Mesenteric fat pad (tissue), 1 donor: ENCODE measurements at regions not wholly inside any gene's neighbourhood (a gene's known extent, or its start where the extent isn't known, plus 50 kb on each side); places are given as distances from the start of the nearest gene placed in this dataset.

Experiments
- DNase-seq: peaks from one replicate; pipeline ENCODE4 v3.0.0-alpha.2; 2020; ENCODE audit warnings: low spot score
- donor health status: DM: yes; HTN: yes; CAD: no.

DNA sequence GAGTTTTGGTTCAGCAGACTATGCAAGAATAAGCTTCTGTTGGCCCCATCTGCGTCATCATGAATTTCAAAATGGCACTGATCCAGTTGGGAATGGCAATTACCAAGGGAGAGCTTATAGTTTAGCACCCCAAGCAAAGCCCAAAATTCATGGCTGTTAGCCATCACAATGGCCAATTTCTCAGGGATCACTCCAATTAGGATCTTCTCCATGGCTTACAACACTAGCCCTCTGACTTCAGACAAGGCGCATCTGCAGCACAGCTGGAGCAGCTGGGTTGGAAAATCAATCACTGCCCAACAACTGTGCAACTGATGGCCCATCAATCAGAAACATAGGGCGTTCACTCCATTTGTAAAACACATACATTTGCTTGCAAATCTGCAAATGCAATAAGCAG lies 273.6 kb downstream of the SRBD1 start:
- no peak for DNase-seq

DNA sequence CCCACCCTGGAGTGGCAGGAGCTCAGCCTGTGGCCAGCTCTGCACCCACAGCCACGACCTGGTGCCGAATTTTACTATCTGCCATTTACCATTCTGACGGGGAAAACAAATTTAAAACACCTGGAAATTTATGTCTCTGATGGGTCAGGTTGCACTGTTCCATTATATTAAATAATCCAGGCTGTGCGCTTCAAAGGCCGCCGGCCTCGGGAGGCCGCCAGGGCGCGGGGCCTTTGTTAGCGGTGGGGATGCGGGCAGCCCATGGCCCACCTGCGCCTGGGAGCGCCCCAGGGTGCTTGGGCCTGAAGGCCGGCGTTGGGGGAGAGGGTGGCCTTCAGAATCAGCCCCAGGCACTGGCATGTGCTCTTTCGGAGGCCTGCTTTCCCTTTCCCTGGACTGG lies 276.9 kb downstream of the SRBD1 start:
- no peak for DNase-seq

DNA sequence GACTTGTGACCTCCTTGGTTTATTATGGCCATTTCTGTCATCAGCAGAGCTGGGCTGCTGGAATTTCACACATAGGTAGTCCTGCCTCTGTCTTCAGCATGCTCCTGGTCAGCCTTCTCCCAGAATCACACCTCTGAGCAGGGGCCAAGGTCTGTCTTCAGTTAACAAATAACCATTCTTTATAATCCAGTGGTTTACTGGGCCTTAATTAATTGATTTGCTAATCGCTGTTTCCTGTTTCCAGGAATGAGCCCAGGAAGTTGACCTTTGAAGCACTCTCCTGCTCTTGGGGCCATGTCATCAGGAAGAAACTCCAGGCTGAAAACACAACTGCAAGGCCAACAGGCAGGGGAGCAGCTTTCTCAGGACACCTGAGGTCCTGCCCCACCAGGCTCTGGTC lies 278.5 kb downstream of the SRBD1 start:
- no peak for DNase-seq

- no peak for DNase-seq
These were observed 279.0 kb downstream of the SRBD1 start for GRCh38 chr2:45332094-45332493.

DNA sequence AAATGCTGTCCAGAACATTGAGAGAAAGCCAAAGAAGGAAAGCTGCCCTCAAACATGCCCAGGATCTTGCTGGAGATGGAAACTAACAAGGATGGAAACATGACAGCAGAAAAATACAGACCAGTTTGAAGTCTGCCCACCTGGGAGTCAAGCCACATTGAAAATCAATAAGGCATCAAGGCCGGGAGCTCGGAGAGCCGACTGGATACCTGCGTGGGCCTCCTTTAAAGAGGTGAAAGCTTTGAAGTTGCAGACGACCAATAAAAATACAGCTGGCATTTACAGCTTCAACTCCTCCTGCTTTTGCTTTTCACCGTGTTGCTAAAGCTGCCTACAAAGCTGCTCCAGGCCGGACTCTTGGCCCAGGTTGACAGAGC lies 279.7 kb downstream of the SRBD1 start:
- DNase-seq = no peak

DNA sequence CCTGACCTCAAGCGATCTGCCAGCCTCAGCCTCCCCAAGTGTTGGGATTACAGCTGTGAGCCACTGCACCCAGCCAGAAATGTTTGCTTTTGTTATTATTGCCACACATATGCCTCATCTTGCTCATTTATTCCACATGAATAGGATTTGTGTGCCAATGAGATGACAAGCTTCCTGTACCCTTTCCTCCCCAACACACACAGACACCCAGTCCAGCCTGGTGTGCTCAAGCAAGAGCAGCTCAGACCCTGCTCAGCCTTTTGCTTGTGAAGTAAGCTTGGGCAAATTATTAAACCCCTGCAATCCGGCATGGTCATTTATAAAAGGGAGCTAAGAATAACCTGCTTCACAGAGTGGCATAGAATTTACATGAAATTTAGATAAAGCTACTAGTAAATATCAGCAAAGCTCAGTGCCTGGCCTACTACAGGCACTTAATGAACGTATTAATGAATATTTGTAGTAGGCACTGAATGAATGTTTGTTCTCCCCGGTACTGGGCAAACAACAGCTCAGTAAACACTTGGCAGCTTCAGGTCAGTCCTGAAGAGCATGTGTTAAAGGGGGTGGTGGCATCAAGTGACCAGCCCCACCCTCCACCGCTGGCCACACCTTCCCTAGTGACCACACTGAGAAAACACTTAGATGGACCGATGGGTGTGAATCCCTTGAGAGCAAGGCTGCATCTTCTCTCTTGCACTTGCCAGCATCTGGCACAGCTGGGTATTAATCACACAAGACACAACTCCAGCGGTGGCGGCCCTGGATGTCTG lies 280.2 kb downstream of the SRBD1 start:
- no peak for DNase-seq

- no peak for DNase-seq
These were observed 281.0 kb downstream of the SRBD1 start for GRCh38 chr2:45330108-45330507.

DNA sequence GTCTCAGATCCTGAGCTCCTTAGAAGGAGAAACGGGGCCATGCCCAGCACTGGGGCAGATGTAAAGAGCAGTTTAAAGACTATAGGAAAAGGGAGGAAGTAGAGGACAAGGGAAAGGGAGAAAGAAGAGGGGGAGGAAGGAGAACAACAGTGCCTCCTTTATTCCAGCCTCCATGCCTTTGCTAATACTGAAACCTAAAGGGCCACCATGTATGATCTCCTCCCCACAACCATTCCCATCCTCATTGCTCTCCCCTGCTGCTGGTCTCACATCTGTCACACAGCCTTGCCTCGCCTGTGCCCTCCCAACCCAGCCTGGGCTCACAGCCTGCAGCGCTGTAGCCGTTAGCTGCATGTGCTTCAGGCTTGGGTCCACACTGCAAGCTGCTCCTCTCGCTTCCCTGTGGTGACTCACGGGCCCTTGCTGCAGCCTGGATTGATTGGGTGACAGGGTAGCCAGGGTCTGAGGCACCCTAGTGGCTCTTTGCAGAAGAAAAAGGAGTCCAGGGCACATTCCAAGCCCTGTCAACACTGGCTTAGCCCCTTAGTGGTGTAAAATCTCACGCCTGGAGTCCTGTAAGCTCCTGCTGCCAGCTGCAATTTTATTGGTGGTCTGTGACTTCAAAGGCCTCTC lies 281.9 kb downstream of the SRBD1 start:
- DNase-seq = no peak

DNA sequence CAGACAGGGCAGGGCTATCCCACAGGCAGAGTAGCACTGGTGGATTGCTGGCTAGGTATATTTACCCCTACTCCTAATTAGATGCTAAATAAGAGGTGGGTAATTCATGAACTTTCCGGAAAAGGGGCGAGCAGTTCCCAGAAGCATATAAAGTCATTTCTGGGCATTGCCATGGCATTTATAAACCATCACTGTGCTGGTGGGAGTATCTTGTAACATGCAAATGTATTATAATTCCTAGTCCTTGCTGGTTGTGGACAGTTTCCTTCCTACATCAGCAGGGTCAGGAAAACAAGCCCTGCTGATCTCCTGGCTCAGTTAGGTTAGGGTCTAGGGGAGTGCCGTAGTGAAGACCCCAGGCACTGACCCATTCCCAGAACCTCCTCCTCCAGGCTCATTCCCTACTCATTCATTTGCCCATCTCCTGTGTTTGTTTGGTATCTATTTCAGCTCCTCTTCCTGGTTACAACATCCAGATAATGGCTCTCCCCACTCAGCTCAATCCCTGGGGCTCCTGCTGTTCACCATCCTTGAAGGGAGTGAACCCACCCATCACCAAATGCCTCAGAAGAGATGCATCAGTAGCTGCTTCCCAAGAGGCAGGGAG lies 282.7 kb downstream of the SRBD1 start:
- no peak for DNase-seq

- DNase-seq = no peak
These were observed 287.7 kb downstream of the SRBD1 start for GRCh38 chr2:45323344-45323743.

GRCh38 chr2:45320956-45321355 lies 290.1 kb downstream of the SRBD1 start:
- DNase-seq = no peak

GRCh38 chr2:45319683-45320455 lies 291.2 kb downstream of the SRBD1 start:
- DNase-seq = no peak

DNA sequence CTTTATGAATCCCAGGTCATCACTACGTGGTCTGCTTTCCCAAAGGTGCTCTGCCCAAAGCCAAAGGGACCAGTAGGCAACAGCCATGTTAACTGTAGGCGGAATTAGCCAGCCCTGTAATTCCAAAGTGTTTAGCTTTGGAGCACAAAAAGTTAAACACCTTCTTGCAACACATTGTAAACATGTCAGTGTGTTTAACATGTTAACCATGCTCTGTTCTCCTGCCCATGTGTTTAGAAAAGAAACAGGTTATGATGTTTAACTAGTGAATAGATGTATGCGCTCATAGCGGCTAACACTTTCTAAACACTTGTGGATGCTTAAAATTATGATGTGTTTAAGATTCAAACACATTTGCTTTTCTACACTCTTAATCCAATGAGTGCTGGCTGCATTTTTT lies 292.4 kb downstream of the SRBD1 start:
- no peak for DNase-seq

DNA sequence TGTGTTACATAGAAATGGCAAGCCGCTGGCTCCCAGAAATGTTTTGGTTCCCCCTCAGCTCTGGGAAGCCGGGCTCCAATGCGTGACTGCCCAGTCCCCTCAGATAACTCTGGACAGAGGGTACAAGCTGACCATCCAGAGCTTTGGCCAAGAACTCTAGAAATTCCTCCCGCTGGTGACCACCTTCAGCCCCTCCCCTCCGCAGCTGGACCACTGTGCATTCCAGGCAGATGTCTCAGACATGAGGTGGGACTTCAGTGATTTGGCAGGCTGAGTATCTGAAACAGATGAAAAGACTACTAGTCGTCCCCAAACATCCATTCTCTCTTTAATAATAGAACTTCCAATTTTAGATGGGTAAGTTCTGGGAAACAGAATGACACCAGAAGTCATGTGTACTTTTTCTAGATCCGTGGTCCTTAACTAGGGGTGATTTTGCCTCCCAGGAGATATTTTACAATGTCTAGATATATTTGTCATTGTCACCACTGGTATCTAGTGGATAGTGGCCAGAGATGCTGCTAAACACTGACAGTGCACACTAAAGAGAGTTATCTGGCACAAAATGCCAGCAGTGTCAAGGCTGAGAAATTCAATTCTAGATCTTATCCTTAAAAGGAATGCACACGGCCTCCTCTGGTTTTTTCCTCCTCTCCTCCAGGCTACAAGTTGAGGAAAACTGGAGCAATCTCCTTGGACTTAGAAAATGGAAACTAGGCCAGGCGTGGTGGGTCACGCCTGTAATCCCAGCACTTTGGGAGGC lies 294.3 kb downstream of the SRBD1 start:
- DNase-seq = no peak

DNA sequence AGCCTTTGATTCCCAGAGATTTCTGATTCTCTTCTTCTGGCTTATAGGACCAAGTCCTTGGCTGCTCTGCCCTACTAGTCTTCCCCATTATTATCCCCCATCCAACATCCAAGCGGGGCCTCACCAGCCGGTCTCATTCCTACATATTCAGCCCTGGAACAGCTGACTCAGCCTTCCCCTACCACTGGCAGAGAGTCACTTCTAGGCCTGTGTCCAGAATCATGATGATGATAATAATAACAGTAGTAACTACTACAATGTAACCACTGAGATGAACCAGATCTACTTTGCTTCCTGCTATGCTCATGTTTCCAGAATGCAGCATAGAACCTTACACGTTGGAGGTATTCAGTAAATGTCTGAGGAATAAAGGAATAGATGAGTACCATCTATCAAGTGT lies 295.2 kb downstream of the SRBD1 start:
- no peak for DNase-seq

DNA sequence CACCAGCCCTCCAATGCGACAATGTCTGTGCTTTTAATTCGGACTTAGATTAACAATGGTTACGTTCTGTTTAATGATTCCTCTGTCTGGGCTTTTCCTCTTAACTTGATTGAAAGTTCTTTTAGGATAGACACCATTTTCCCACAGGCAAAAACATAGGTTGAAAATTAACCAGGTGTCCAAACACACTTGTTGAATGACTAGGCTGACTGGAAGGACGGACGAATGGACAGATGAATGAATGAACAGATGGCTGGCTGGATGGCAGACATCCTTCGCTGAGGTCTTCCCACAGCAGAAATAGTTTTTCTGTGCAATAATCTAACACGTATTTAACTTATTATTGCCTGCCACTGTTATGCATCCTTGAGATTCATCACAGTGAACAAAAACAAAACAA lies 298.8 kb downstream of the SRBD1 start:
- no peak for DNase-seq

GRCh38 chr2:45311559-45311958 lies 299.5 kb downstream of the SRBD1 start:
- DNase-seq = no peak

GRCh38 chr2:45307147-45307546 lies 297.9 kb upstream of the SIX2 start:
- no peak for DNase-seq

DNA sequence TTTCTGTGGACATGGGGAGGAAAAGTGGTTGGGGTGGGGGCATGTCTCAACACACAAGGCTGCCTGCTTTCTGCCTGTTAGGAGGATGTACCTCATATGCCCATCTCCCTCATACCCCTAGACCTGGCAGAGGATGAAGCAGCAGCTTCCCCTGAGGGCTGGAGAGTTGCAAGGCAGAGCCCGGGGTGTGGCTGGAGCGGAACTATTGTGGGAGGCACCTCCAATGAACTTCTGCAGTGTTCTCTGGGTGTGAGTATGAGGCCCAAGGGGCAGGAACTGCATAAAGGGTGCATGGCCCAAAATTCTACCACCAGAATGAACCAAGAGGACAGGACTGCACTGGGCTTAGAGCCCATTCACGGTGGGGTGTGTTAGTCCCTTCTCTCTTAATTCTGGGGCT lies 296.3 kb upstream of the SIX2 start:
- DNase-seq = no peak

DNA sequence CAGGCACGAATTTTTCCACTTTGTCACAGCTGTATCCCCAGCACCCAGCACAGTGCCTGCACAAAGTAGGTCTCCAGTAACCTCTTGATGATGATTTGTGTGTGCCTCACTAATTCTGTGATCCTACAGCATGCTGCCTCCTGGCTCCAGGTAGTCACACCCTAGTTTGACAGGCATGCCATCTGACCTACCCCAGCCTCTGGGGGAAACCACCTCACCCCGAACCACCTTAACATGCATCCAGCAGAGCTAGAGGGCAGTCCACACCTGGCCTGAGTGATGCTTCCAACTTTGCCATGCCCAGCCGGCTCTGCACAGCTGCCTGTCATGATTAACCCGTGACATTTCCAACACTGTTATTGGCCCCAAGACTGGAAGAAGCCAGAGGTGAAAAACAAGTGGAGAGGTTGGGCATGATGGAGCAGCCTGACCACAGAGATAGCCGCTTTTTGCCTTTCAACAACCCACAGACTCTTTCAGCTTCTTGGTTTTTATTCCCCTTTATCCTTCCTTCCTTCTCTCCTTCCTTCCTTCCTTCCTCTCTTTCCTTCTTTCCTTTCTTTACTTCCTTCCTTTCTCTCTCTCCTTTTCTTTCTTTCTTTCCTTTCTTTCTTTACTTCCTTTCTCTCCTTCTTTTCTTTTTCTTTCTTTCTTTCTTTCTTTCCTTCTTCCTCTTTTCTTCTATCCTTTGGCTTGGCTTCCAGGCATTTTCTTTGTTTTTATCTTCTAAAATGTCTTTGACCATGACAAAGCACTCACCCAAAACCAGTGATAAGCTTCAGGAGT lies 294.4 kb upstream of the SIX2 start:
- DNase-seq = no peak
